Fibroblast of skin of right quadriceps (primary cell): ENCODE measurements at regions not wholly inside any gene's neighbourhood (a gene's known extent, or its start where the extent isn't known, plus 50 kb on each side); places are given as distances from the start of the nearest gene placed in this dataset.
A peak's percentile ranks its signal among the peaks of the same experiment; 100 is the strongest.

Experiments used
- DNase-seq: peaks from one replicate; pipeline ENCODE4 v3.0.0-alpha.2; 2013

DNA sequence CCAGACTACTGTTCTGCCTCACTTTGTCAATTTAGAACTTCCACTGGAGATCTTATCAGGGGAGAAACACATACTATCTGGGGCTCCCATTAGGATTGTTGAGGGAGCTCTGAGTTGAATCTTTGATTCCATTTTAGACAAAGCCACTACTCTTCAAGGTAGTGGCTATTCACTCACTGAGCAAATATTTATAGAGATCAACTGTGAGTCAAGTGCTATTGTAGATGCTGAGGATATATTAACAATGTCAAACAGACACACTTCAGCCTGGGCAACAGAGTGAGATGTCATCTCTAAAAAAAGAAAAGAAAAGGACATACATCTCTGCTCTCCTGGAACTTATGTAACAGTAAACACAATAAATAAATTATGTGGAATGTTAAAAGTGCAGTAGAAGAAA is 315.3 kb downstream of the PTEN start:
- DNase-seq: no peak

GRCh38 chr10:88179831-88180230 is 316.4 kb downstream of the PTEN start:
- DNase-seq: no peak

DNA sequence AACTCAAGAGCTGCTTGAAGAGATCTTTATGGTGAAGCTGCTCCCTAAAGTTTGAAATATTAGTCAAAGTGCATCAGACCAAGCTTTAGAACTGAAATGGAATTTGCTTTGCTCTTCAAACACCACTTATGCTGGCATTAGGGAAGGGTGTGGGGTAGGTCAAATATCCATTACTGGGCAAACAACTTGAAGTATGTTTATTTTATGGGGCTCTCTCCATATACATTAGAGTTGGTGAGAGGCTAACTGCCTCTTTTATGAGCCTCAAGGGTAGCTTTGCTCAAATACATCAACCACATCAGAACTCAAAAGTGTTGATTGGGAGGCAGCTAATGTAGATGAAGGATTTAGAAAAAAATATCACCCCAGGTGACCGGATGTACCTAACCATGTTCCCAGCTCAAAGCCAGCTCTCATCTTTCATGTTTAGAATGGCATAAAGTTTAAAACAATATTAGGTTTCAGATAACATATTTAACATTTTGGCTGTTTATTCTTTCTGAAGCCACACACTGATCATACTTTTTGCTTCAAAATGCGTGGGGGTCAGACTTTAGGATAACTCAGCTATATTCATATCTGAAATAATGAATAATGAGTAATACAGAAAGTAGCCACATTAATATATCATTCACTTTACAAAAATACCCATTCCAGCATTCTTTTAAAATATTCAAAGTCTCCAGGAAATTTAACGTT is 318.6 kb downstream of the PTEN start:
- no peak for DNase-seq

DNA sequence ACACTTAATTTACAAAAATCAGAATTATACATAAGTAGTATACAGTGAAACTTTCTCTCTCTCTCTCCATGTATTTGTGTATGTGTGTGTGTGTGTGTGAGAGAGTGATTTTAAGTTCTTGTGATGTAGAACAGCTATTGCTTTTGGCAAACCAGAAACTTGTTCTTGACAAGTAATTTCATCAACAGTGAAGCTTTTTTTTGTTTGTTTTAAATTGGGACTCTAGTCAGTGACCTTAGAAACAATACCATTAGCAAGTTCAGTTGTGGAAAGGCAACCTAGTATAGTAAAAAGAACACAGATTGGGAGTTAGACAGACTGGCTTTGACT is 319.1 kb downstream of the PTEN start:
- DNase-seq: no peak

DNA sequence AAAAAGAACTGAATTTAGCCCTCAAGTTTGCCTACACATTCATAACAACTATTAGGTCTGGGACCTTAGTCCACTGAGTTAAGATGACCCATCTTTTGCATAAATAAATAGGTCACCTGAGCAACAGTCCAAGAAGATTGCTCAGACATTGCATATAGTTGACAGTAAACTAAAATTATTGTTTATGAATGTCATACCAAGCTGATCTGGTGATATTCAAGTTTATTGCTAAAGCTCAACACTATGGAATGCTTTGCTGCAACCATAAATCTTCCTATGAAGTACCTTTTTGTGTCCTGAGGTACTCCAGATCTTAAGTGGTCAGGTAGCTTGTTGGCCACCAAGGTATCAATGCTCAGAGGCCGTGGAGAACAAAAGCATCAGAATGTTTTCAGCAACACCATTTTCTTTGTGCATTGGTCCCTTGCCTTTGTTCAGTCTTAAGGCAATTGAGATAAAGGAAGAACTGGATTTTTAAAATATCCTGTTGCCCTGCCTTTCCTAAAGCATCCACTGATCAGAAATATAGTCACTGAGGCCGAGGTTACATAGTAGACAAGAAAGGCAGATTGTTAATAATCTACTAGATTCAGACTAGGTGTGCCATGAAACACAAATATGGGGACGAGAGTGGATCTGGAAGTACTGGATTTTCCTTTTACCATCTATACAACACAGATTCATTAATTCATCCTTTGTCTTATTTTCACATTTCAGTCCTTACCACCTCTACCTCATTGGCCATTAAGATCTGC is 321.3 kb downstream of the PTEN start:
- DNase-seq: no peak

GRCh38 chr10:88185830-88186229 is 322.4 kb downstream of the PTEN start:
- DNase-seq: no peak

- peak; percentile 97 for DNase-seq
These were observed 322.9 kb downstream of the PTEN start for GRCh38 chr10:88186335-88186734.

DNA sequence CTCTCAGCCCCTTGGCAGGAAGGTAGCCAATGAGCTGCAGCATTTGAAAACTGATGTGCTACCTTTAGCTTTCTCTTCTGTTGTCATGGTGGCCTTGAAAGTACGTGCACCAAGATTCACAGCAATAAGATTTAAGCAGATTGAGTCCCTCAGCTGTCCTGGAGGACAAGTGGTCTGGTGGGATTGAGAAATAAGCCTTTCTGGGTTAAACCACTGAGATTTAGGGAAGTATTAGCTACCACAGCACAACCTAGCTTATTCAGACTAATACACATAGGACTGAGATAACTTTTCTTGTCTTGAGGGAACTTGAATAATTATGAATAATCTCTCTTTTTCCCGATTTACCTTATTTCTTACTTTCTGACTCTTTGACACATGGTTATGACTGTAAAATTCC is 324.0 kb downstream of the PTEN start:
- DNase-seq: no peak

DNA sequence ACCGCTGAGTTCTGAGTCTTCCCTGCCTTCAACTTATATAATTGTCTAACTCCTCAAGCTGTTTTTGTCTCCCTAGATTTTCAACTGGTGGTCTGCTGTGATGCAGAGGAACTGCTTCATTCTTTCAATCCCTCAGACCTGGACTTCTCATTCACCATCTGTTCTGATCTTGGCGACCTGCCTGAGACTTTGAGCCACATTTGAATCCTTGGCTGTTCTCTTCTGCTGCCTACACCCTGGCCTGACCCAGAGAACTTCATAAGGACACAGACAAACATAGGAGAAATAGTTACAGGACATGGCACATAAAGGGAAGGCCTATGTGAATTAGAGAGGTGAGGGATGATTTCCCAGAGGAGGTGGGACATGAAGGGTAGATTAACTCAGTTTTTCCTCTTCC is 326.7 kb downstream of the PTEN start:
- no peak for DNase-seq

- no peak for DNase-seq
These were observed 327.3 kb downstream of the PTEN start for GRCh38 chr10:88190540-88191235.

- no peak for DNase-seq
These were observed 329.6 kb downstream of the PTEN start for GRCh38 chr10:88193018-88193417.

GRCh38 chr10:88194041-88194887 is 330.8 kb downstream of the PTEN start:
- no peak for DNase-seq

DNA sequence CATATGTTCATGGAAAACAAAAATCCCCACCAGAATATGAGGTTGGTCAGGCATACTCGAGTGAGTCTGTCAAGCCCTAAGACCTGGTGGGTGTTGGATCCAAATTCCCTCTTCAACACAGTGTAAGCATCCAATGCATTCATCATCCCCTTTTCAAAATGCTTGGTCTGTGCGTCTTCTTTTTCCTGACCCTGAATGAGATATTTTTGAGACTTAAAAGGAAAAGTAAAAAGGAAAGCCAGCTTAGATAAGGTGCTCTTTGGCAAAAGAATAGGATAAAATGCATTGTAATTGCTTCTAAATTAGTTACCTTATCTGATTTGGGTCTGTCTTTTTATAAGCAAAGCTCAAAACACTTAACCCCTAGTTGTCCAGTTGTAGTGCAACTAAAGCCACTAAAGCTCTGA is 331.5 kb downstream of the PTEN start:
- no peak for DNase-seq

DNA sequence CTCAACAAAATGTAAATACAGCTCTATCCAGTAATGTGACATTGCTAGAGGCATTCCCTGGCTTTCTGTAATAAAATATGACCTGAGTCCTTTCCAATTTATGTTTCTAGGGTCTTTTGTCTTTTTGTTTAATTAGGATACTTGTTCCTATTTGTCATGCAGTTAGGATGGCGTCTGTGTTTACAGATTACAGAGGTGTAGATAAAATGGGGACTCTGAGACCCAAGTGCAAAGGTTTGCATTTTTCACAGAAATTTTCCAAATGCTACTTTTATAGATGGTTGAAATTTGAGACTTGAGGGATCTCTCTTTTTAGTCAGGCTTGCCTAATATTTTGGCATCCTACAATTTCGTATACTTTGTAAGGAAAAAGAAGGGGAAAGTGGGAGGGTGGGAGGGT is 332.4 kb downstream of the PTEN start:
- DNase-seq: no peak

DNA sequence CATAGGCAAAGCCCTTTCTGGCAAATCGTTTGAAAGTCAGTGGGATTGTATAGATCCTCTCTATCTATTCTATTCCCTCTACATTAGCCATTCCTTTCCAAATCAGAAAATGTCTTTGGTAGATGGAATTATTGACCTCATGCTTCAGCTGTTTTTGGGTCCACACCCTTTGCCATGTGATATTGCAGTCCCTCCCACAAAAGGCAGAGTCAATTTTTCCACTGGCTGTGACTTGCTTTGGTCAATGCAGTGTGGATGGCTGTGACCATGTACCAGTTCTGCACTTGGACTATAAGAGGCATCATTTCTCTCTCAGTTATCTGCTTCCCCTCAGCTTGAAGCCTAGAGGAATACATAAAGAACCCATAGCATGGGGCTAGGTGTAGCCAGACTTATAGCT is 332.9 kb downstream of the PTEN start:
- DNase-seq: no peak

- DNase-seq: no peak
These were observed 334.6 kb downstream of the PTEN start for GRCh38 chr10:88198023-88198422.

DNA sequence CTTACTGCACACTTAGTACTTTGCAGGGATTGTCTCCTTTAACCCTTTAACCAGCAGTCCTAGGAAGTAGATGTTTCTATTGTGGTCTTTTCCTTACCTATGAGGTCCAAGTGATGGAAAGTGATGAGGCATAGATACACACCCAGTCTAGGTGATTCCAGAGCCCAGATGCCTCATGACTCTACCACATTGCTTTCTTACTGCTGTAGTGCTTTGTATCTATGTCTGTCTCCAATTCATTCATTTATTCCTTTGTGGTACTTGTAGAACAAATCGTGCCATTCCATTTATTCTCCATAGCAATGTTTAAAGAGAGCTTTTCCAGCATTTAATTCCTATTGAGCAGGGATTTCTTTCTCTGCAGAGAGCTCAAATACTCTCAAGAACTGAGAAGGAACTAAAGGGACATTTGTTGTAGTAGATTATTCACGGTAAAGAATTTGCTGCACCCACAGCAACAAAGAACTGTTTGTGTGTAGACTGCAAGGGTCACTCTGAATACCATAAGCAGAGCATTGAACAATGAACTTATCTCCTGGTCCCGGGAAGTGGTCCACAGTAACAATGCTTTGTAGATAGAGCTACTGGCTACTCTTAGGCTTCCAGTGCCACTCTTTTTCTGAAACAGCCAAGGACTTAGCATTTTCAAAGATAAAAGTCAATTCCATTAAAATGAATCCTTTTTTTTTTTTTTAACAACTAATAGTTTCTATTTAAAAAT is 337.0 kb downstream of the PTEN start:
- no peak for DNase-seq

GRCh38 chr10:88205842-88206446 is 342.5 kb downstream of the PTEN start:
- no peak for DNase-seq

GRCh38 chr10:88207121-88207546 is 343.7 kb downstream of the PTEN start:
- DNase-seq: peak; percentile 68

DNA sequence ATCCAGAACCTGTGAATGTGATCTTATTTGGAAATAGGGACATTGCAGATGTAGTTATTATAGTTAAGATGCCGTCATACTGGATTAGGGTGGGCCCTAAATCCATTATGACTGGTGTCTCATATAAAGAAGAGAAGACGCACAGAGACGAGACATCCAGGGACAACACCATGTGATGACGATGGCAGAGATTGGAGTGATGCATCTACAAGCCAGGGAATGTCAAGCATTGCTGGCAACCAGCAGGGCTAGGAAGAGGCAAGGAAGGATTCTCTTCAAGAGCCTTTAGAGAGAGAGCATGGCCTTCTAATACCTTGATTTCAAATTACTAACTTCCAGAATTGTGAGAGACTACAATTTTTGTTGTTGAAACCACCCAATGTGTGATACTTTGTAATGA is 345.8 kb downstream of the PTEN start:
- DNase-seq: no peak

- peak; percentile 86 for DNase-seq
These were observed 346.6 kb downstream of the PTEN start for GRCh38 chr10:88209837-88210561.
